CD4-positive, alpha-beta memory T cell (primary cell): ENCODE measurements at regions not wholly inside any gene's neighbourhood (a gene's known extent, or its start where the extent isn't known, plus 50 kb on each side); places are given as distances from the start of the nearest gene placed in this dataset.
"Not testable (repeated sequence)": the region's sequence is repeated elsewhere in the genome, so short reads cannot be mapped to it uniquely, and the experiment has no call there.

ENCODE experiments used
- CTCF ChIA-PET: fragments of 350-600 bp; sonication (Branson Sonifier 250); formaldehyde crosslinking; loops from one replicate; lab custom pipeline; 2021; ENCODE audit warnings: inconsistent platforms; ENCODE audit not compliant: partially characterized antibody; lab: Charles Lee
- POLR2A ChIA-PET: fragments of 350-600 bp; sonication (Branson Sonifier 250); formaldehyde crosslinking; loops from one replicate; lab custom pipeline; 2021; ENCODE audit not compliant: partially characterized antibody; lab: Charles Lee
- DNase-seq, 5 donors: peaks; one replicate each; pipeline versions ENCODE4 v3.0.0 to v3.0.0-alpha.2; 2020 to 2022; ENCODE audit warnings: mixed read lengths in 1 of 5
- H3K27ac ChIP-seq: one replicate; pipeline ENCODE4 v1.7.0; 2013; ENCODE audit warnings: low read depth, low read length
- H3K27me3 ChIP-seq: 2 replicates; pipeline ENCODE4 v1.7.0; 2013; ENCODE audit warnings: mild to moderate bottlenecking, low read length, moderate library complexity; ENCODE audit not compliant: insufficient read depth
- H3K36me3 ChIP-seq: 2 replicates; pipeline ENCODE4 v1.7.0; 2013; ENCODE audit warnings: mild to moderate bottlenecking, low read length, moderate library complexity; ENCODE audit not compliant: insufficient read depth
- H3K4me1 ChIP-seq: 2 replicates; pipeline ENCODE4 v1.7.0; 2013; ENCODE audit warnings: mild to moderate bottlenecking, low read length, moderate library complexity; ENCODE audit not compliant: insufficient read depth
- H3K4me3 ChIP-seq, 2 donors: one replicate each; pipeline ENCODE4 v1.7.0; 2013; ENCODE audit warnings: low read length in 2 of 2, mild to moderate bottlenecking in 1 of 2
- H3K9me3 ChIP-seq, 2 donors: one replicate each; pipeline ENCODE4 v1.7.0; 2013; ENCODE audit warnings: low read length in 2 of 2, control low read depth in 1 of 2; ENCODE audit not compliant: control insufficient read depth in 1 of 2
- H3K27ac Mint-ChIP-seq, 7 donors: one replicate each; pipeline ENCODE4 v1.8.0; 2020 to 2021; ENCODE audit warnings: mixed read lengths in 7 of 7, mild to moderate bottlenecking in 6 of 7, inconsistent platforms in 3 of 7, moderate library complexity in 3 of 7
- H3K27me3 Mint-ChIP-seq, 2 donors: one replicate each; pipeline ENCODE4 v1.8.0; 2020 to 2021; ENCODE audit warnings: mixed read lengths in 2 of 2
- H3K36me3 Mint-ChIP-seq, 2 donors: one replicate each; pipeline ENCODE4 v1.8.0; 2020 to 2021; ENCODE audit warnings: mixed read lengths in 2 of 2, inconsistent platforms in 1 of 2, mild to moderate bottlenecking in 1 of 2
- H3K4me1 Mint-ChIP-seq, 4 donors: one replicate each; pipeline ENCODE4 v1.8.0; 2020 to 2021; ENCODE audit warnings: mixed read lengths in 4 of 4, mild to moderate bottlenecking in 1 of 4
- H3K4me3 Mint-ChIP-seq, 8 donors: one replicate each; pipeline ENCODE4 v1.8.0; 2020 to 2021; ENCODE audit warnings: mixed read lengths in 8 of 8, mild to moderate bottlenecking in 7 of 8, moderate library complexity in 6 of 8, inconsistent platforms in 3 of 8
- H3K9me3 Mint-ChIP-seq, 8 donors: one replicate each; pipeline ENCODE4 v1.8.0; 2020 to 2021; ENCODE audit warnings: mixed read lengths in 8 of 8, mild to moderate bottlenecking in 5 of 8, inconsistent platforms in 3 of 8, moderate library complexity in 1 of 8
- intact Hi-C: fragments of 100-400 bp; cut with micrococcal nuclease; formaldehyde crosslinking; loops from one replicate; pipeline ENCODE4 v1.15.1; 2023

- H3K27me3 Mint-ChIP-seq: no peaks in the 10 kb centered on the region
- no peaks in the 10 kb centered on the region for H3K9me3 ChIP-seq
- H3K36me3 Mint-ChIP-seq: no peaks in the 10 kb centered on the region
- H3K4me1 Mint-ChIP-seq: no peaks in the 10 kb centered on the region
- H3K27me3 ChIP-seq: no peaks in the 10 kb centered on the region
- peaks cover 0 to 12% (median under 1%) of the 10 kb centered on the region in 8 donors for H3K9me3 Mint-ChIP-seq
- intact Hi-C loops: no loop called here
- ChIA-PET POLR2A (no interaction called here), CTCF (no interaction called here)
- no peak overlapping the region for H3K4me3 Mint-ChIP-seq
- H3K27ac ChIP-seq: no peak overlapping the region
- H3K4me1 ChIP-seq: no peaks in the 10 kb centered on the region
- no peaks in the 10 kb centered on the region for H3K36me3 ChIP-seq
- no peak overlapping the region for H3K4me3 ChIP-seq
- no peak overlapping the region for H3K27ac Mint-ChIP-seq
- no peak for DNase-seq
Measured at GRCh38 chr2:22967756-22968155, 417.2 kb upstream of the KLHL29 start.

GRCh38 chr2:22970284-22970975, 414.5 kb upstream of the KLHL29 start:
- H3K27ac ChIP-seq: no peak overlapping the region
- DNase-seq: no peak
- ChIA-PET CTCF (no interaction called here), POLR2A (no interaction called here)
- H3K4me1 Mint-ChIP-seq: no peaks in the 10 kb centered on the region
- peaks cover 0 to 12% (median under 1%) of the 10 kb centered on the region in 8 donors for H3K9me3 Mint-ChIP-seq
- no peaks in the 10 kb centered on the region for H3K27me3 ChIP-seq
- no peaks in the 10 kb centered on the region for H3K36me3 Mint-ChIP-seq
- intact Hi-C loops: no loop called here
- no peaks in the 10 kb centered on the region for H3K4me1 ChIP-seq
- no peak overlapping the region for H3K4me3 Mint-ChIP-seq
- no peak overlapping the region for H3K27ac Mint-ChIP-seq
- H3K27me3 Mint-ChIP-seq: no peaks in the 10 kb centered on the region
- H3K9me3 ChIP-seq: no peaks in the 10 kb centered on the region
- H3K4me3 ChIP-seq: no peak overlapping the region
- no peaks in the 10 kb centered on the region for H3K36me3 ChIP-seq

GRCh38 chr2:22970991-22971390, 414.0 kb upstream of the KLHL29 start:
- CTCF ChIA-PET: no interaction called here
- peaks cover 0 to 12% (median under 1%) of the 10 kb centered on the region in 8 donors for H3K9me3 Mint-ChIP-seq
- no peaks in the 10 kb centered on the region for H3K9me3 ChIP-seq

GRCh38 chr2:22981785-22982184, 403.2 kb upstream of the KLHL29 start:
- no peak for DNase-seq

More at GRCh38 chr2:22970991-22971390, 414.0 kb upstream of the KLHL29 start:
- H3K4me1 ChIP-seq: no peaks in the 10 kb centered on the region
- Mint-ChIP-seq H3K27ac (no peak overlapping the region), H3K36me3 (no peaks in the 10 kb centered on the region), H3K4me3 (no peak overlapping the region), H3K4me1 (no peaks in the 10 kb centered on the region), H3K27me3 (no peaks in the 10 kb centered on the region)
- H3K4me3 ChIP-seq: no peak overlapping the region
- no peaks in the 10 kb centered on the region for H3K36me3 ChIP-seq
- DNase-seq: no peak
- POLR2A ChIA-PET: no interaction called here
- intact Hi-C loops: no loop called here
- no peaks in the 10 kb centered on the region for H3K27me3 ChIP-seq
- no peak overlapping the region for H3K27ac ChIP-seq

GRCh38 chr2:22984152-22984551, 400.8 kb upstream of the KLHL29 start:
- H3K4me3 ChIP-seq, DNase-seq, CTCF ChIA-PET, H3K4me3 Mint-ChIP-seq, H3K27ac ChIP-seq, intact Hi-C loops, H3K9me3 ChIP-seq, H3K27me3 Mint-ChIP-seq, H3K27me3 ChIP-seq, H3K36me3 Mint-ChIP-seq, H3K36me3 ChIP-seq, H3K27ac Mint-ChIP-seq, H3K4me1 ChIP-seq, POLR2A ChIA-PET, H3K4me1 Mint-ChIP-seq: not testable (repeated sequence)
- H3K9me3 Mint-ChIP-seq: peaks cover 0 to 11% (median 4%) of the 10 kb centered on the region in 8 donors

More at GRCh38 chr2:22981785-22982184, 403.2 kb upstream of the KLHL29 start:
- CTCF ChIA-PET: no interaction called here
- H3K36me3 Mint-ChIP-seq: no peaks in the 10 kb centered on the region
- POLR2A ChIA-PET: no interaction called here
- H3K9me3 ChIP-seq: no peaks in the 10 kb centered on the region
- no peak overlapping the region for H3K4me3 ChIP-seq
- peaks cover 0 to 4% of the 10 kb centered on the region in 2 donors for H3K27me3 Mint-ChIP-seq
- H3K27ac Mint-ChIP-seq: no peak overlapping the region
- no peak overlapping the region for H3K4me3 Mint-ChIP-seq
- no peaks in the 10 kb centered on the region for H3K4me1 Mint-ChIP-seq
- no peaks in the 10 kb centered on the region for H3K27me3 ChIP-seq
- H3K36me3 ChIP-seq: no peaks in the 10 kb centered on the region
- intact Hi-C loops: no loop called here
- no peak overlapping the region for H3K27ac ChIP-seq
- H3K4me1 ChIP-seq: no peaks in the 10 kb centered on the region
- peaks cover 0 to 15% (median 5%) of the 10 kb centered on the region in 8 donors for H3K9me3 Mint-ChIP-seq

- Histone ChIP-seq H3K27ac (no peak overlapping the region), H3K4me3 (no peak overlapping the region), H3K36me3 (no peaks in the 10 kb centered on the region), H3K9me3 (no peaks in the 10 kb centered on the region), H3K4me1 (no peaks in the 10 kb centered on the region), H3K27me3 (no peaks in the 10 kb centered on the region)
- Mint-ChIP-seq H3K4me1 (no peaks in the 10 kb centered on the region), H3K9me3 (peaks cover 0 to 3% (median 0%) of the 10 kb centered on the region in 8 donors), H3K4me3 (no peak overlapping the region), H3K27me3 (no peaks in the 10 kb centered on the region), H3K36me3 (no peaks in the 10 kb centered on the region), H3K27ac (no peak overlapping the region)
- POLR2A ChIA-PET: no interaction called here
- no peak for DNase-seq
- intact Hi-C loops: no loop called here
- CTCF ChIA-PET: no interaction called here
Measured at GRCh38 chr2:22990246-22990645, 394.7 kb upstream of the KLHL29 start.

- POLR2A ChIA-PET: no interaction called here
- H3K9me3 ChIP-seq: no peaks in the 10 kb centered on the region
- no peaks in the 10 kb centered on the region for H3K36me3 ChIP-seq
- H3K4me1 Mint-ChIP-seq: no peaks in the 10 kb centered on the region
- H3K27ac Mint-ChIP-seq: no peak overlapping the region
- H3K9me3 Mint-ChIP-seq: peaks cover 0 to 3% (median 0%) of the 10 kb centered on the region in 8 donors
- H3K4me3 ChIP-seq: no peak overlapping the region
- CTCF ChIA-PET: interaction anchor here (1.0 kb wide), 1 partner anchor 7 kb away, joined by 3 read pairs; no protein-coding TSS in a partner anchor
- intact Hi-C loops: no loop called here
- no peaks in the 10 kb centered on the region for H3K36me3 Mint-ChIP-seq
- H3K4me3 Mint-ChIP-seq: no peak overlapping the region
- no peaks in the 10 kb centered on the region for H3K4me1 ChIP-seq
- no peaks in the 10 kb centered on the region for H3K27me3 Mint-ChIP-seq
- no peaks in the 10 kb centered on the region for H3K27me3 ChIP-seq
- DNase-seq: no peak
- no peak overlapping the region for H3K27ac ChIP-seq
Measured at GRCh38 chr2:22991844-22992243, 393.1 kb upstream of the KLHL29 start.
